Thyroid gland (tissue), 4 donors: ENCODE measurements at regions not wholly inside any gene's neighbourhood (a gene's known extent, or its start where the extent isn't known, plus 50 kb on each side); places are given as distances from the start of the nearest gene placed in this dataset.

ENCODE experiments used
- CTCF ChIP-seq, 6 experiments: fragments of 200-600 bp in 3 of 6; fragments of 450-650 bp in 3 of 6; sonication (generic) in 3 of 6; IDR thresholded peaks; one replicate each; pipeline ENCODE4 v1.5.1; 2016 to 2019; ENCODE audit warnings: antibody characterized with exemption in 6 of 6, mild to moderate bottlenecking in 2 of 6, inconsistent platforms in 1 of 6, moderate library complexity in 1 of 6
- POLR2A ChIP-seq, 2 donors: fragments of 450-650 bp; IDR thresholded peaks; one replicate each; pipeline ENCODE4 v1.6.1; 2017; ENCODE audit warnings: antibody characterized with exemption in 2 of 2, mild to moderate bottlenecking in 2 of 2, moderate library complexity in 1 of 2

- TF ChIP-seq CTCF (IDR thresholded peaks at IDR 0.05) = no peak
- TF ChIP-seq POLR2A (IDR thresholded peaks at IDR 0.05) = no peak
Measured at GRCh38 chr6:54758340-54758739, 88.2 kb upstream of the FAM83B start.
